T-cell (primary cell): ENCODE measurements at regions not wholly inside any gene's neighbourhood (a gene's known extent, or its start where the extent isn't known, plus 50 kb on each side); places are given as distances from the start of the nearest gene placed in this dataset.

Source experiments
- ATAC-seq, 4 experiments: fragments of 200-7000 bp in 3 of 4; fragments of 150-1000 bp in 1 of 4; cut with Tn5 transposase; replicated peaks in 1 of 4; 1 replicate in 3 of 4; 2 replicates in 1 of 4; pipeline ENCODE4 v1.10.0; 2021; ENCODE audit warnings: moderate library complexity in 3 of 4, mild to moderate bottlenecking in 2 of 4, moderate number of reproducible peaks in 1 of 4
- CTCF ChIA-PET, 2 donors: fragments of 300-600 bp; sonication (Branson Sonifier 250); formaldehyde crosslinking; loops; one replicate each; lab custom pipeline; 2022; ENCODE audit warnings: antibody characterized with exemption in 2 of 2; lab: Charles Lee
- POLR2A ChIA-PET, 2 donors: fragments of 300-600 bp; sonication (Branson Sonifier 250); formaldehyde crosslinking; loops; one replicate each; lab custom pipeline; 2022; ENCODE audit warnings: antibody characterized with exemption in 2 of 2; lab: Charles Lee
- DNase-seq, 35 experiments: peaks; one replicate each; pipeline versions ENCODE4 v3.0.0 to v3.0.0-alpha.2; 2013 to 2023
- H3K27ac ChIP-seq: one replicate; pipeline ENCODE4 v1.5.1; 2013; ENCODE audit warnings: low read length
- H3K27me3 ChIP-seq, 2 experiments: replicated peaks in 1 of 2; 1 replicate in 1 of 2; 2 replicates in 1 of 2; pipeline versions ENCODE4 v1.6.1 to v1.7.0; 2013; ENCODE audit warnings: low read length in 1 of 2, mixed read lengths in 1 of 2; ENCODE audit not compliant: control insufficient read depth in 2 of 2, insufficient read depth in 2 of 2; ENCODE audit errors: extremely low read depth in 1 of 2
- H3K36me3 ChIP-seq, 2 donors: 1 replicate in 1 of 2; 2 replicates in 1 of 2; pipeline versions ENCODE4 v1.6.1 to v1.7.0; 2013; ENCODE audit warnings: low read length in 1 of 2; ENCODE audit not compliant: control insufficient read depth in 2 of 2, insufficient read depth in 1 of 2; ENCODE audit errors: extremely low read depth in 1 of 2
- H3K4me1 ChIP-seq, 2 experiments: 1 replicate in 1 of 2; 2 replicates in 1 of 2; pipeline versions ENCODE4 v1.6.1 to v1.7.0; 2013; ENCODE audit warnings: low read length in 2 of 2, mixed read lengths in 1 of 2; ENCODE audit not compliant: insufficient read depth in 2 of 2, control insufficient read depth in 1 of 2; ENCODE audit errors: extremely low read depth in 1 of 2
- H3K4me3 ChIP-seq, 2 donors: 1 replicate in 1 of 2; 2 replicates in 1 of 2; pipeline versions ENCODE4 v1.5.1 to v1.7.0; 2013; ENCODE audit warnings: mild to moderate bottlenecking in 2 of 2, low read length in 1 of 2, moderate library complexity in 1 of 2; ENCODE audit not compliant: control insufficient read depth in 1 of 2; ENCODE audit errors: extremely low read depth in 1 of 2
- H3K9me3 ChIP-seq: 2 replicates; pipeline ENCODE4 v1.7.0; 2013
- H3K27ac Mint-ChIP-seq, 2 donors: one replicate each; pipeline ENCODE4 v1.8.0; 2020 to 2021; ENCODE audit warnings: mild to moderate bottlenecking in 2 of 2, mixed read lengths in 2 of 2
- H3K27me3 Mint-ChIP-seq, 2 donors: one replicate each; pipeline ENCODE4 v1.8.0; 2021 to 2022; ENCODE audit warnings: mixed read lengths in 2 of 2
- H3K36me3 Mint-ChIP-seq: one replicate; pipeline ENCODE4 v1.8.0; 2021; ENCODE audit warnings: mixed read lengths
- H3K4me1 Mint-ChIP-seq, 3 donors: one replicate each; pipeline ENCODE4 v1.8.0; 2020 to 2022; ENCODE audit warnings: mixed read lengths in 3 of 3, mild to moderate bottlenecking in 1 of 3
- H3K4me3 Mint-ChIP-seq, 3 donors: one replicate each; pipeline ENCODE4 v1.8.0; 2020 to 2022; ENCODE audit warnings: mild to moderate bottlenecking in 3 of 3, mixed read lengths in 3 of 3, moderate library complexity in 3 of 3
- H3K9me3 Mint-ChIP-seq, 3 donors: one replicate each; pipeline ENCODE4 v1.8.0; 2020 to 2022; ENCODE audit warnings: mixed read lengths in 3 of 3
- WGBS: methylation state at CpG from one replicate; pipeline ENCODE4 v1.1.5; 2013; ENCODE audit warnings: missing lambda C conversion rate; ENCODE audit not compliant: insufficient coverage; 5-methylcytosine and 5-hydroxymethylcytosine counted together

- no peak for ATAC-seq
- Histone ChIP-seq H3K27ac (no peak overlapping the region), H3K9me3 (no peaks in the 10 kb centered on the region), H3K36me3 (no peaks in the 10 kb centered on the region), H3K4me3 (no peak overlapping the region), H3K4me1 (no peaks in the 10 kb centered on the region), H3K27me3 (peaks cover 0 to 44% of the 10 kb centered on the region in 2 experiments)
- Mint-ChIP-seq H3K36me3 (peaks cover 3% of the 10 kb centered on the region), H3K4me3 (no peak overlapping the region), H3K4me1 (peaks cover 0 to 7% (median 0%) of the 10 kb centered on the region in 3 donors), H3K27ac (no peak overlapping the region), H3K27me3 (peaks cover 10 to 19% of the 10 kb centered on the region in 2 donors), H3K9me3 (peaks cover 6 to 8% (median 6%) of the 10 kb centered on the region in 3 donors)
- POLR2A ChIA-PET = no interaction called here
- 100% methylated on average over 2 of the region's 5 CpGs for WGBS
- CTCF ChIA-PET = interaction anchor here in 1 of 2 donors (0.6 kb wide), 2 partner anchors 11 to 37 kb away, joined by 4 to 5 read pairs; no protein-coding TSS in a partner anchor
- DNase-seq = no peak
Measured at GRCh38 chr12:111276146-111276545, 92.7 kb downstream of the PHETA1 start.

- H3K36me3 ChIP-seq = no peaks in the 10 kb centered on the region
- POLR2A ChIA-PET = no interaction called here
- no peak overlapping the region for H3K27ac ChIP-seq
- Mint-ChIP-seq H3K27ac (no peak overlapping the region), H3K36me3 (no peaks in the 10 kb centered on the region), H3K27me3 (peaks cover 6 to 18% of the 10 kb centered on the region in 2 donors), H3K4me3 (no peak overlapping the region), H3K4me1 (peaks cover 0 to 7% (median 0%) of the 10 kb centered on the region in 3 donors), H3K9me3 (no peaks in the 10 kb centered on the region)
- DNase-seq (no peak), ATAC-seq (no peak)
- no peak overlapping the region for H3K4me3 ChIP-seq
- WGBS = 70% methylated on average over 10 of the region's 10 CpGs
- H3K27me3 ChIP-seq = peaks cover 0 to 37% of the 10 kb centered on the region in 2 experiments
- CTCF ChIA-PET = interaction anchor here in 1 of 2 donors (0.6 to 0.7 kb wide), 2 partner anchors 9 to 10 kb away, joined by 3 to 4 read pairs; no protein-coding TSS in a partner anchor
- H3K4me1 ChIP-seq = no peaks in the 10 kb centered on the region
- no peaks in the 10 kb centered on the region for H3K9me3 ChIP-seq
Measured at GRCh38 chr12:111275308-111275707, 93.6 kb downstream of the PHETA1 start.

- no peaks in the 10 kb centered on the region for H3K36me3 Mint-ChIP-seq
- Histone ChIP-seq H3K27me3 (peaks cover 0 to 33% of the 10 kb centered on the region in 2 experiments), H3K36me3 (no peaks in the 10 kb centered on the region), H3K4me3 (no peak overlapping the region), H3K4me1 (no peaks in the 10 kb centered on the region), H3K27ac (no peak overlapping the region), H3K9me3 (no peaks in the 10 kb centered on the region)
- WGBS = no CpG with 5 or more reads among the region's 4 CpGs
- DNase-seq (no peak), ATAC-seq (no peak)
- H3K4me1 Mint-ChIP-seq = peaks cover 0 to 7% (median 0%) of the 10 kb centered on the region in 3 donors
- no peaks in the 10 kb centered on the region for H3K9me3 Mint-ChIP-seq
- ChIA-PET CTCF (interaction anchor here in 1 of 2 donors (0.7 kb wide), 1 partner anchor 9 kb away, joined by 3 read pairs; no protein-coding TSS in a partner anchor), POLR2A (no interaction called here)
- H3K27me3 Mint-ChIP-seq = peaks cover 8 to 20% of the 10 kb centered on the region in 2 donors
- H3K27ac Mint-ChIP-seq = no peak overlapping the region
- no peak overlapping the region for H3K4me3 Mint-ChIP-seq
Measured at GRCh38 chr12:111274777-111275176, 94.1 kb downstream of the PHETA1 start.

GRCh38 chr12:111271674-111272418 lies 97.0 kb downstream of the PHETA1 start:
- peaks cover 0 to 7% (median 0%) of the 10 kb centered on the region in 3 donors for H3K4me1 Mint-ChIP-seq
- Histone ChIP-seq H3K36me3 (no peaks in the 10 kb centered on the region), H3K4me1 (no peaks in the 10 kb centered on the region), H3K27me3 (peaks cover 0 to 15% of the 10 kb centered on the region in 2 experiments), H3K4me3 (no peak overlapping the region), H3K9me3 (no peaks in the 10 kb centered on the region), H3K27ac (no peak overlapping the region)
- ATAC-seq = no peak
- no peak overlapping the region for H3K4me3 Mint-ChIP-seq
- ChIA-PET CTCF (interaction anchor here in 1 of 2 donors (1.5 to 1.6 kb wide), 2 partner anchors 244 to 248 kb away, joined by 3 to 4 read pairs; no protein-coding TSS in a partner anchor), POLR2A (no interaction called here)
- WGBS = no CpG with 5 or more reads among the region's 6 CpGs
- peaks cover 5 to 9% of the 10 kb centered on the region in 2 donors for H3K27me3 Mint-ChIP-seq
- peak in 1 of 35 experiments; percentile 26 for DNase-seq
- H3K36me3 Mint-ChIP-seq = no peaks in the 10 kb centered on the region
- H3K27ac Mint-ChIP-seq = no peak overlapping the region
- no peaks in the 10 kb centered on the region for H3K9me3 Mint-ChIP-seq

GRCh38 chr12:111270774-111271173 lies 98.1 kb downstream of the PHETA1 start:
- H3K9me3 ChIP-seq = no peaks in the 10 kb centered on the region
- H3K4me1 ChIP-seq = no peaks in the 10 kb centered on the region
- no peak overlapping the region for H3K4me3 Mint-ChIP-seq
- peaks cover 0 to 7% (median 0%) of the 10 kb centered on the region in 3 donors for H3K4me1 Mint-ChIP-seq
- ChIA-PET CTCF (interaction anchor here in 1 of 2 donors (1.5 to 1.6 kb wide), 2 partner anchors 243 to 247 kb away, joined by 3 to 4 read pairs; no protein-coding TSS in a partner anchor), POLR2A (no interaction called here)
- DNase-seq (no peak), ATAC-seq (no peak)
- H3K27ac ChIP-seq = no peak overlapping the region
- no peak overlapping the region for H3K4me3 ChIP-seq
- no peak overlapping the region for H3K27ac Mint-ChIP-seq
- H3K27me3 Mint-ChIP-seq = peaks cover 5 to 11% of the 10 kb centered on the region in 2 donors
- 77% methylated on average over 5 of the region's 7 CpGs for WGBS
- no peaks in the 10 kb centered on the region for H3K9me3 Mint-ChIP-seq
- H3K36me3 Mint-ChIP-seq = no peaks in the 10 kb centered on the region
- H3K27me3 ChIP-seq = peaks cover 0 to 15% of the 10 kb centered on the region in 2 experiments
- no peaks in the 10 kb centered on the region for H3K36me3 ChIP-seq

- Histone ChIP-seq H3K9me3 (no peaks in the 10 kb centered on the region), H3K4me3 (no peak overlapping the region), H3K27me3 (peaks cover 0 to 14% of the 10 kb centered on the region in 2 experiments), H3K4me1 (no peaks in the 10 kb centered on the region), H3K36me3 (no peaks in the 10 kb centered on the region), H3K27ac (no peak overlapping the region)
- CTCF ChIA-PET = interaction anchor here in 1 of 2 donors (0.6 to 0.7 kb wide), 2 partner anchors 17 to 263 kb away, joined by 3 to 4 read pairs; no protein-coding TSS in a partner anchor
- H3K4me1 Mint-ChIP-seq = peaks cover 0 to 7% (median 0%) of the 10 kb centered on the region in 3 donors
- H3K4me3 Mint-ChIP-seq = no peak overlapping the region
- DNase-seq (no peak), ATAC-seq (no peak)
- WGBS = 56% methylated on average over 11 of the region's 11 CpGs
- POLR2A ChIA-PET = no interaction called here
- no peaks in the 10 kb centered on the region for H3K9me3 Mint-ChIP-seq
- peaks cover 5 to 14% of the 10 kb centered on the region in 2 donors for H3K27me3 Mint-ChIP-seq
- no peaks in the 10 kb centered on the region for H3K36me3 Mint-ChIP-seq
- peak overlapping the region in 1 of 2 donors; percentile 47 for H3K27ac Mint-ChIP-seq
Measured at GRCh38 chr12:111270239-111270638, 98.7 kb downstream of the PHETA1 start.
